Activated effector memory CD4-positive, alpha-beta T cell treated with Interleukin-2 at 50 U/mL for 16 hours (primary cell): ENCODE measurements at regions not wholly inside any gene's neighbourhood (a gene's known extent, or its start where the extent isn't known, plus 50 kb on each side); places are given as distances from the start of the nearest gene placed in this dataset.

Experiments
- DNase-seq: peaks from one replicate; pipeline ENCODE4 v3.0.0-alpha.2; 2020

DNA sequence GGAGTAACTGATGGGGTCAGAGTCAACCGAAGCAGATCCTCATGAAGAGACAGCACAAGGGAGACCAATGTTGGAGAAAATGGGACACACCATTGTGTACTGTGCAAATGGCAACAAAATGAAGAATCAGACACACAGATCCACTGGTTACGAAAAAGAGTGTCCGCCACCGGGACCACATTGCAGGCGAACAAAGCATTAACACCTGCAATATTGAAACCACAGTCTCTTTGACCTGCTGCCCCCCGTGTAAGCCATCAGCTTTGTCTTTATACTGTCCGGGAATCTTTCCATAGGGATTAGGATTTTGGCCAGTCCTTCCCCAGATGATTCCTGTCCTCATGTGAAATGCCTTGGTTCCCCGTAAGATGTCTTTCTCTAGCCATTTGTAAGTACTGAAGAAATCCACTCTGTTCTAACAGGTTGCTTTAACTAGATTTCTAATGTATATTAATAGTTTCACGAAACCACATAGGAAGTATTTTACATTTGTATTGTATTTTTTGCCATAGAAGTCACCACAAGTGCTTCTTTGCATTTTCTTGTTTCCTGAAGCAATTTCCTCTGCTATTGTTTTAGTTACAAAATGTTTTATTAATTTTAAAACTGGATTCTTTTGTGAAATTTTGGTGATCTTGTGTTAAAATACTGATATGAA lies 140.8 kb upstream of the NFE2L3 start:
- no peak for DNase-seq

DNA sequence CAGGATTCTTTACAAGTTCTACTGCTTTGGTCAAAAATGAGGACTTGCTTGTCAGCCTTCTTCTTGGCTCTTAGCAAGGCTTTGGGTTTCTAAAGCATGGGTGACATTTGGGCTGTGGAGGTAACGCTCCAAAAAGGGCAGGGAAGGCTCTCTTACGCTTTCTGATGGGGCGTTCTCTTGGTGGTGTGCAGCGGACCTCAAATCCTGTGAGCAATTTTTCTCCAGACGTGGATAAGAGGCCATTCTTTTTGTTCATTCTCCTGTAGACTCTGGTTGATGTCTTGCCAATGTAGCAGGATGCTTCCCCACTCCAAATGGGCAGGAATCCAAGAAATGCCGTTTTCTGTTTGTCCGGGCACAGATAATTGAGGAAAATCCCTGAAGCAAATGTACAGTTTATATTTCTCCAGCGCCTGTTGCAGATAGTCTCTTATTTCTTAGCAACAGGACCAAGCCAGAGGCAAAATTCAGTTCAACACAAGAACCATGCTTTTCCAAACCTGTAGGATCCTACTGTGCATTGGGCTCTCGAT lies 138.4 kb upstream of the NFE2L3 start:
- no peak for DNase-seq

DNA sequence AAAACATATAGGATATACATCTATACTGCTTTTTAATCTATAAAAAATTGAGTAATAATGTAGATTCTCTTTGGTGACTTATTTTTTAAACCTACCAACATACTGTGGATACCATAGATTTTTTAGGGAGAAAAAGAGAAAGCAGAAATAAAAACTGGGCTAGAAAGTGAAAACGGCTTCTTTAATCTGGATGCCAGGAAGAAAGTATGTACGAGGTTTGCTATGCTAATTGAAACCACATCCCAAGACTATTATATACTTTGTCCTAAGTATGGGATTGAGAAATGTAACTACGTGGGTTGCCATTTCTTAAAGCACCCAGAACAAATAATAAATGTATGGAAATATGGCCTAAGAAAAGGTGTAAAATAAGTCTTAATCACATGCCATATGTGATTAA lies 129.0 kb upstream of the NFE2L3 start:
- no peak for DNase-seq

DNA sequence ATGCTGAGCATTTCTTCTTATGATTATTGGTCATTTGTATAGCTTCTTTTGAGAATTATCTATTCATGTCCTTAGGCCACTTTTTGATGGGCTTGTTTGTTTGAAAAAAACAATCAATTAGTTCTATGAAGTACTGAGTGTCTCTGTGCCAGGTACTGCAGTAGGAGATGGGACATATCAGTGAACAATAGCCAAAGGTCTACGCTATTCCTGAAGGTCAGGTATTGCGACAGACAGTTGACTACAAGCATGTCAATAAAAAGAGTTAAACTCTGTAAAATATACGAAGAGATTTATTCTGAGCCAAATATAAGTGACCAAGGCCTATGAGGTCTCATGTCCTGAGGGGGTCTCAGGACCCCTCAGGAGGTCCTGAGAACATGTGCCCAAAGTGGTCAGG lies 122.1 kb upstream of the NFE2L3 start:
- DNase-seq: no peak

DNA sequence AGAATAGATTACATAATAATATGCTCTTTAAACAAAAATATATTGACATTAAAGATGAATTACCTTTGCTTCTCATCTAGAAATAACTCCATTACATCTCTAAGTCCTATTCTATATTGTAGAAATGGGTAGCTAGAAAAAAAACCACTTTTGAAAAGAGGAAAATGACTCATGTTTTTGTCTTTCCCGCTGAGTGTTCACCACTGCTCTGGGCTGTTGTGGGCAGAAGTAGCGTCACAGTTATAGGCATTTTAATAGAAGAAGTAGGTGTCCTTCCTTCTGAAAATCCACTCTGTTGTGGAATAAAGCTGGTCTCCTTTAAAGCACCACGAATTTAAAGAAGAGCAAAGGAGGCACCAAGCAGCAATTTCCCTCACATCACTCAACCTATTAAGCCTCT lies 117.6 kb upstream of the NFE2L3 start:
- DNase-seq: no peak

DNA sequence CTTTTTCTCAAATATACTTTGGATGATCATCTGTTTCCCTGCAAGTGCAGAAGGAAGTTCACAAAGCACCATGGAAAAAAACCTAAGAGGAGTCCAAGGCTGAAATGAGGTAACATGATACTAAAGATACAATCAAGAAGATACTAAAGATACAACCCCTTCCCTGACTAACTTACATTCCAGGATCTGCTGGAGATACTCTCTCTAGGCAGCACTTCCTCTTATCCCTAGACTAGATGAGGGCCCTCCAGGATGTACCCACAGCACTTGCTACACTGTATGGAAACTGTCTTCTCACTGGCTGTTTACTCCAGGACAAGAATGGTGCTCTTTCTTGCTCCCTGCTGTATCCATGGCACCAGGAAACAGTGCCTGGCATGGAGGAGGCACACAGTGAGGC lies 116.4 kb upstream of the NFE2L3 start:
- no peak for DNase-seq

DNA sequence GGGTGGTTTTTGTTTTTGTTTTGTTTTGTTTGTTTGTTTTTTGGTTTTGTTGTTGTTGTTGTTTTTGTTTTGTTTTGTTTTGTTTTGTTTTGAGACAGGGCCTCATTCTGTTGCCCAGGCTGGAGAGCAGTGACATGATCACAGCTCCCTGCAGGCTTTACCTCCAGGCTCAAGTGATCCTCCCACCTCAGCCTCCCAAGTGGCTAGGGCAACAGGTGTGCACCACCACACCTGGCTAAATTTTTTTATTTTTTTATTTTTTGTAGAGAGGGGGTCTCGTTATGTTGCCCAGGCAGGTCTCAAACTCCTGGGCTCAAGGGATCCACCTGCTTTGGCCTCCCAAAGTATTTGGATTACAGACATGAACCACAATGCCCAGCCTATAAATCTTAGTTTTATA lies 115.9 kb upstream of the NFE2L3 start:
- DNase-seq: no peak

DNA sequence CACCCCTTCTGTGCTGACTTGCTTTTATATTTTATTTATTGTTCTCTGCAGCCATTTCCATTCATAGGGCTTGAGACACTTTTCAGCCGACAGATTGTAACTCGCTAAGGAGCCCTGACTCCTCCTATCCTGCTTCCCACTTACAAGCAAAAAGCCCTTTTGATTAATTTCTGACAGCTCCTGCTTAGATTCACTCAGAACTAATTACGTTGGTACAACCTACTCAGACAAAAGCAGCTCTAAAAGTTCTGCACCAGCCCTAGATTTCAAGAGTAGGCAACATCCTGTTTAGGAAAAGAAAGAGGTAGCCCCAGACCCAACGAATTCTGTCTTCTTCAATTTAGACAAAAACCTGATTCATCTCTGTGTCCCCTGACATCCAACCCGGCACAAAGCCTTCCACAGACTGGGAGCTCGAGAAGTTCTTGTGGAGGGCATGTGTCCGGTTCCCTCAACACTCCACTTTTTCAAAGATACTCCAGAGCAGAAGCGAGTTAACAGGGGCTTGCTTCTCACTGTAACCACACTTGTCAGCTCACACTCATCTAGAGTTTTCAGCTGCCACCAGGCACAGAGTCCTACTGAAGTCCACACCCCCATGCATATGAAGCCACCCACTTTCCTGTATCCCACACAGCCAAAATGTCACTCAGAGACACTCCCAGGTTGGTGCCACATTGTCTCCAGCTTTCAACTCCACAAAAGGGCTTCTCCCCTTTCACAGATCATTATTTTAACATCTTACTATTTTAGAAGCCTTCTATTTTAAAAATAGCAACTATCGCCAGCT lies 113.6 kb upstream of the NFE2L3 start:
- no peak for DNase-seq

DNA sequence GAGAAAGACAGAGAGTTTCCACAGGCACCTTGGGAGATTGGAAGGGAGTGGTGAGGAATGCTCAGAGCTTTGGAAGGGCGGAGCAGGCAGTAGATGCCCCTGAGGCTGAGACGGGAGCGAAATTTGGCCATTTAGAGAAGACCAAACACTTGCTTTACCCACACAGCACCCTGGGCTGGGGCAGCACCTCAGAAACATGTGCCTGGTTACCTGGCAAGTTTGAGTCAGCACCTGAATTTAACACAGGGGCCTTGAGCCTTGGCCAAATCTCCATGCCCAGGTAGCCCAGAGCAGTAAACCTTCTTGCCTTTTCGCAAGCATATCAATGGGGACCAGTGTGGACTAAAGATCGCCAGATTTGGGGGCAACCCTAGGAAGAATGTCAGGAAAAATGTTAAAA lies 111.9 kb upstream of the NFE2L3 start:
- no peak for DNase-seq

DNA sequence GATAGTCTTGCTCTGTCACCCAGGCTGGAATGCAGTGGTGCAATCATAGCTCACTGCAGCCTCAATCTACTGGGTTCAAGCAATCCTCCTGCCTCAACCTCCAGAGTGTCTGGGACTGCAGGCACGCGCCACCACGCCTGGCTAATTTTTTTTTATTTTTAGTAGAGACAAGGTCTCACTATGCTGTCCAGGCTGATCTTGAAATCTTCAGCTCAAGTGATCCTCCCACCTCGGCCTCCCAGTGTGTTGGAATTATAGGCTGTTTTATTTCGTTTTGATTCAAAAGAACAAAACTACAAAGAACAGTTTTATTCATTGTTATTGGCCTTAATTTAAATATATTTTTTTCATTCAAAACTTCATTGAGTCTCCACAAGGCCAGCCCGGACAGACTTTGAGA lies 109.8 kb upstream of the NFE2L3 start:
- DNase-seq: no peak

DNA sequence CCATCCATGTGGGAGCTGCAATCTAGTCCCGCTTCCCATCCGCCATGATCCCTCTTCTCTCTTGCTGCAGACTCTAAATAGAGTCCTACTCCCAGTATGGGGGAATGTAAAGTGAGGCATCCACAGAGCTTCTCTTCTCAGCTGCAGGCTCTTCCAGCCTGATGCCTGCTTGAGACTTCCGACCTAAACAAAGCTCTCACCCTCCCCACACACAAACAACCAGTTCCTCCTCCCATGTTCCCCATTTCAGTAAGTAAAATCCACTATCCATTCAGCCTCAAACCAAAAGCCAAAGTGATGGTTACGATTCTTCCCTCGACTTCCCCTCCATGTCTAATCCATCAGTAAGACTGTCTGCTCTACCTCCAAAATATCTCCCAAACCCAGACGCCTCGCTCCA lies 108.2 kb upstream of the NFE2L3 start:
- no peak for DNase-seq

DNA sequence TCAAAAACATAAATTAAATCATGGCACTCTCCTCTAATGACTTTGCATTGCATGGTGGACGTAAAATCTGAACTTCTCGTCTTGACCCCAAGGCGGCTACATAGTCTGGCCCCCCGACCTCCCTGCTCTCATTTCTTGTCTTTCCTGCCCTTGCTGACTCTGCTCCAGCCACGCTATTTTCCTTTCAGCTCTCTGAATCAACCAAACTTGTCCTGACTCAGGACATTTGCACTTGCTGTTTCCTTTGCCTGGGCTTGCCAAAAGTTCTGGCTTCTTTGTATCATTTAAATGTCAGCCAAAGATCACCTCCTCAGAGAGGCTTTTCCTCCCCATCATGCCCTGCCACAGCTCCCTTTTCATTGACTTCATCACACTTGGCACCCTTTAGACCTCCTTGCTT lies 107.7 kb upstream of the NFE2L3 start:
- no peak for DNase-seq

DNA sequence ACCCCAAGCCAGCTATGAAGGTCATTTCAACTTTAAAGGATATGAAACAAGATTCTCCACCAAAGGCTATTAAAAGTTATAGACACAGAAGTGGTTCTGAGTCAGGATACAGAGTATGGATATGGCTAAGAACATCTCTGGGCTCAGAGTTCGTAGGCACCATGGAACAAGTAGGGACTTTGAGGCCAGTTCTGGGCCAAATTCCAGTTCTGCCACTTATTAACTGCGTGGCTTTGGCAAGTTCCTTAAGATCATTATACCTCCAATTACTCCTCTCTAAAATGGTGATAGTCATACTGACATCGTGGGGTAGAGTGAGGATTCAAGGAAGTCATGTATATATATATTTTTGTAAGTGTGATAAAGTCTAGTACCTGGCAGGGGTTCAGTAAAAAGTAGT lies 105.8 kb upstream of the NFE2L3 start:
- no peak for DNase-seq

DNA sequence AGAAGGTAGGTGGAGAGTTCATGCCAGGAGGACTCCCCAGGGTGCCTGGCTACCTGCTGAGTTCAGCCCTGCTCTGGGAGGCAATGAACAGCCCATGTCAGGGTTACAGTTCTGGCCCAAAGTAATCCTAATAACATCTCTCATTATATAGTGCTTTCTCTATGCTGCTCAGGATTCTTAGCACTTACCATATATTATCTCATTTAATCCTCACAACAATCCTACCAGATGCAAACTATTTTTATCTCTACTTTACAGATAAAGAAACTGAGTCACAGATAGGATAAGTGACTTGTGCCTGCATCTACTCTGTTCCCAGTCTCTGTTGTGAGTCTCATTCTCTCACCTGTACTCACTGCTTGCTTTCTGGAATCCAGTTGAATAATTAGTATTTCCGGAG lies 105.1 kb upstream of the NFE2L3 start:
- no peak for DNase-seq

DNA sequence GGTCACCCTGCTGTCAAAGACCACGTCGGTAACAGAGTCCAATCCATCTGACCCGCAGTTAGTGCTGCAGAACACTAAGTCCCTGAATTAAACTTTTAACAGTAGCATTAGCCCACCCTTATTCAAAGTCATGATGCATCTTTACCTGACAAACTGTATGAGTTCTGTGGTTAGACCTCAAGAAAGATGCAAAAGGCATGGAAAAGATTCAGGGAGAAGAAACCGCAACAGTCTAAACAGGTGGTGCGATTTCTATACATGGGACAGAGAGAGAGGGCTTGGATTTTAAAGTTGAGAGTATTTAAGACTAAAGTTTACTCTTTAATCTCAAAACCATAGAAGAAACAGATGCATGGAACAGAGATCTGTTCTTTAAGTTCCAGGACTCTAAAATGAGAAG lies 103.3 kb upstream of the NFE2L3 start:
- DNase-seq: no peak

DNA sequence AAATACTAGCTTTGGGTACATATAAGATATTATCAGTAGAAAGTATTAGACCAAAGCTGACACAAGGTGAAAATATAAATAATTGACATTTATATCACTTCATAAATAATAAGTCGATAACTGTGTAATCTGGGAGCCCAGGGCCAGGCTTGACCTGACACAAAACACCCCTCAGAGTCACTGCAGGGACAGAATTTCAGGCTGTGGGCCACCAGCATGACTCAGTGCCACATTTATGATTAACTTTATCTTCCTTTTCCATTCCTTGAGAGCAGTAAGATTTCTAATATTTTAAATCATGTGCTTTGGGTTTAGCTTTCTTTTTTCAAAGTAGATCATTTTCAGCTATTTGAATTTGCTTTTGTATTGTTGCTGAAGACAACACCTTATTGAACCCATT lies 102.9 kb upstream of the NFE2L3 start:
- no peak for DNase-seq

DNA sequence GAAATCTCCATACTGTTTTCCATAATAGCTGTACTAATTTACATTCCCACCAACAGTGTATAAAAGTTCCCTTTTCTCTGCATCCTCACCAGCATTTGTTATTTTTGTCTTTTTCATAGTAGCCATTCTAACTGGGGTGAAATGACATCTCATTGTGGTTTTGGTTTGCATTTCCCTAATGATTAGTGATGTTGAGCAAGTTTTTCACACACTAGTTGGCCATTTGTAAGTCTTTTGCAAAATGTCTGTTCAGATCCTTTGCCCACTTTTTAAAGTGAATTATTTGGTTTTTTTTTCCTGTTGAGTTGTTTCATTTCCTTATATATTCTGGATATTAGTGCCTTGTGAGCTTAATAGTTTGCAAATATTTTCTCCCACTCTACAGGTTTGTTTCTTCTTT lies 101.0 kb upstream of the NFE2L3 start:
- DNase-seq: no peak

DNA sequence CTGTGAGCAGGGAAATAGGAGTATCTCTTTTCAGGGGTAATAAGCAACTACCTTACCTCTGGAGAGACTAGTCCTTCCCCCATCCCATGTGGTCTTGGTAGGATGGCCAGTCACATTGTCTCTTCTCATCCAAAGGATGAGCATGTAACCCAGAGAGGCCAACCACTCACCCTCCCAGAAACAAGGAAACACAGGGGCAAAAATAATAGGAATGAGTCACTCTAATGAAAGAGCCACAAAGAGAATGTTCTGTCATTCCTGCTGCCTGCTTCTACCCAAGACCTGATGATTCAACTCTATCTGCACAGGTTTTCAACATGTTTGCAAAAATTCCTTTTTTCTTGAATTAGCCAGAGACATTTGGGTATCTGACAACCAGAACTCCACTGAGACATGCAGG lies 99.3 kb upstream of the NFE2L3 start:
- no peak for DNase-seq

DNA sequence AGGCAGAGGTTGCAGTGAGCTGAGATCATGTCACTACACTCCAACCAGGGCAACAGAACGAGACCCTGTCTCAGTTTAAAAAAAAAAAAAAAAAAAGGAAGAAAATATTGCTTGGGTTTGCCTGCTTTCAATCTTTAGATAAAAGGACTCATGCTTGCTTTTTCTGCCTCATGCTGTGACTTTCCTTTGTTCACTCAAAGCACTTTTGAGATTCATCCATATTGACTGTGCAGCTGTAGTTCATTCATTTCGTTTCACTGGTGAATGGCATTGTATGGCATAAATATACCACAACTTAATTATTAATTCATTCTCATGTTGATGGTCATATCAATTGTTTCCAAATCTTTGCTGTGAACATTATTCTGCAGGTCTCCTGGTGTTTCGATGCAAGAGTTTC lies 97.6 kb upstream of the NFE2L3 start:
- DNase-seq: no peak

DNA sequence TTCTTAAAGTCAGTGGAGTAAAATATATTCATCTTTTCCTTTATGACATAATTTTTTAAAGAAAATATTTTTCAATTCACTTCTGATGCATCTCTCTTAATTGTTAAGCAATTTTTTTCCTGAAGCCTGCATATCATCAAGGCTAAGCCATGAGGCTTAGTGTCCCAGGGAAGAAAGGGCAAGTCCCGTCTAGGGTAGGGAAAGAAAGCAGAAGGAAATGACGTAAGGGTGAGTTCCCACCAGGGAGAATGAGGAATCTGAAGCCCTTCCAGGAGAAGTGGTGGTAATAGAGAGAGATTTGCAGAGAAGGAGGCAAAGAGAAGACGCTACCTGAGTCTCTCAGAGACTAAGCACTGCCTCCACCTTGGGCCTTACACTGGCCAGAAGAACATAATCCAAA lies 96.8 kb upstream of the NFE2L3 start:
- DNase-seq: no peak

DNA sequence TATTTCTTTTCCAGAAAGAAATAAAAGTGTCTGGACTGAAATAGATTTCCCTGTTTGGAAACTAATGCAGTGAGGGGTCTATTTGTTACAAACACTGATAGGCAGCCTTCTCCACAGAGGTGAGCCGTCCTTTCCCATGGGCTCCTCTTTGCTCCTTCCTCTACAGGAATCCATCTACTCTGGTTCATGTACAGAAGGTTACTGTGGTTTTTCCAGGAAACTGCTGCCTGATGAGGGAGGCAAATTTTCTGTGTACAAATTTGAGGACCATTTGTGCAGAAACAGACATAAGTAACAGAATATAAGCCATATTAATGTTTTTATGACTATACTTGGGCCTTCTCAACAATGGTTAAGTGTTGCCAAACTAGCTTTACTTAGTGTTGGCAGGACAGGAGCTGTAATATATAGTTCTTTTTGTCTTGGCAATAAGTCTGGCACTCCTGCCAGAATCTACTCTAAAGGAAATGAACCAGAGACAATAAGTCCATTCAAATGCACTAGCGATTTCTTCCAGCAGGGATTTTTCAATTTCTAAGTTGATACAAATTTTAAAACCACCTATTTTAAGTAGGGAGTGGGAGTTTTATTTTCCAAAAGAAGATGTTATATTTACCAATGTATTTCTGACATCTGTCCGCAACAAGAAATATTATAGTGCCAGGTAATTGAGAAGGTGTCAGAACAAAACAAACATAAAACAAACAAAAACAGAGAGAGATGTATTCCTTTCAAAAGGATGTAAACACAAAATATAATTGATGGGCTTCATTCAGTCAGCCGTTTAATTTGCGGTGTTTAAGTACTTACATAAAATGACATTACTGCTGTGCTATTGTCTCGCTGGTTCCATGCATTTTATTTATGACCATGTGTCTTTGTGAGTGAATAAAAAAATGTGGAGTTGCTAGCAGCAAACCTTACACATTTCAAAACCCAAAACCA lies 91.0 kb upstream of the NFE2L3 start:
- DNase-seq: no peak

DNA sequence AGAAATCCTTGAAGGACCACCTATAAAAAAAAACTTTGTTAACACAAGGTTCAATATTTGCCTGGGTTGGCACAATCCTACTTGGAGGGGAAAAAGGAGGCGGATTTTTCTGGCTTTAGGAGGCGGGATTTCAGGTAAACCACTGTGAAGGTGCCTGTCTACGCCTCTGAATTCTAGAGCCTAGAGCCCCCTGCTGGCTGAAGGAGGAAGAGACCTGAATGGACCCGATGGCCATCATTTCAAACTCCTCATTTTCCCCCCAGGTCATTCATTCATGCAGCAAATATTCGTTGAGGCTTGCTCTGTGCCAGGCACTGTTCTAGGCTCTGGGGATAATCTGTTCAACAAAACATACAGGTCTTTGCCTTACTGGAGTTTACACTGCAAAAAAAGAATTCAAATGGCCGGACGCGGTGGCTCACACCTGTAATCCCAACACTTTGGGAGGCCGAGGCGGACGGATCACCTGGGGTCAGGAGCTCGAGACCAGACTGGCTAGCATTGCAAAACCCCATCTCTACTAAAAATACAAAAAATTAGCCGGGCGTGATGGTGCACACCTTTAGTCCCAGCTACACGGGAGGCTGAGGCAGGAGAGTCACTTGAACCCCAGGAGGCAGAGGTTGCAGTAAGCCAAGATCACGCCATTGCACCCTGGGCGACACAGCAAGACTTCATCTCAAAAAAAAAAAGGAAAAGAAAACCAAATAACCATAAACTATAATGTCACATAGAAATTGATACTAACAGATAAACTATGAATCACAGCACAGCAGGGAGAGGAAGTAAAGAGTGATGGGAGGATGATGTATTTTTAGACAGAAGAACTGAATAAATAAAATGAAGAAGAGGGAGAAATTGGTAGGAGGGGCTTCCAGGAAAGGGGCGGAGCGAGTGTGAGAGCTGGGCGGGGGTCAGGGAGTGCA lies 90.1 kb upstream of the NFE2L3 start:
- peak; percentile 52 for DNase-seq
